Ovary (tissue), 7 donors: ENCODE measurements at regions not wholly inside any gene's neighbourhood (a gene's known extent, or its start where the extent isn't known, plus 50 kb on each side); places are given as distances from the start of the nearest gene placed in this dataset.

Experiments used
- DNase-seq, 5 donors: peaks; one replicate each; pipeline ENCODE4 v3.0.0-alpha.2; 2019 to 2020
- H3K27ac ChIP-seq, 2 donors: fragments of 200-600 bp; one replicate each; pipeline versions ENCODE4 v1.5.1 to v1.8.0; 2019 to 2022
- H3K27me3 ChIP-seq: fragments of 200-600 bp; one replicate; pipeline ENCODE4 v1.8.0; 2022
- H3K36me3 ChIP-seq: fragments of 200-600 bp; sonication (generic); one replicate; pipeline ENCODE4 v1.5.1; 2019
- H3K4me1 ChIP-seq: one replicate; pipeline ENCODE4 v1.8.1; 2013; ENCODE audit warnings: mild to moderate bottlenecking, moderate library complexity; ENCODE audit not compliant: insufficient read depth
- H3K4me3 ChIP-seq: fragments of 200-600 bp; sonication (generic); one replicate; pipeline ENCODE4 v1.5.1; 2017
- H3K9me3 ChIP-seq, 2 donors: fragments of 200-600 bp in 1 of 2; sonication (generic) in 1 of 2; one replicate each; pipeline versions ENCODE4 v1.5.1 to v1.8.1; 2013 to 2019; ENCODE audit warnings: mild to moderate bottlenecking in 1 of 2, moderate library complexity in 1 of 2
- EP300 ChIP-seq: sonication (generic); formaldehyde crosslinking; IDR thresholded peaks from one replicate; pipeline ENCODE4 v1.6.1; 2017; ENCODE audit warnings: antibody characterized with exemption
- POLR2A ChIP-seq: fragments of 450-650 bp; IDR thresholded peaks from one replicate; pipeline ENCODE4 v1.6.1; 2017; ENCODE audit warnings: antibody characterized with exemption, mild to moderate bottlenecking, moderate library complexity
- WGBS, 3 donors: extraction: QIAGEN DNeasy Blood & Tissue Kit in 1 of 3; methylation state at CpG; one replicate each; pipeline versions ENCODE4 v1.1.5 to v1.1.7; 2013 to 2017; 5-methylcytosine and 5-hydroxymethylcytosine counted together
- intact Hi-C, 4 donors: fragments of 100-400 bp; cut with DNase I; formaldehyde crosslinking; loops; one replicate each; pipeline versions ENCODE4 v1.11.0 to v1.15.1; 2022 to 2023
- TF ChIP-seq, protein P1 (sequence below), 3 donors: fragments of 450-650 bp in 2 of 3; fragments of 200-600 bp in 1 of 3; IDR thresholded peaks; one replicate each; pipeline versions ENCODE4 v1.5.1 to v1.8.0; 2016 to 2022; ENCODE audit warnings: antibody characterized with exemption in 3 of 3, mild to moderate bottlenecking in 1 of 3
- donor health status: DM: no; HTN: no; CAD: no; lungs with moderate emphysema.
- donor health status: DM: no; HTN: no; CAD: no.
- donor health status: Bipolar disorder and iron deficiency.
- donor health status: DM: no; HTN: no; CAD: no.
- donor health status: DM: yes; HTN: yes; CAD: no.

DNA sequence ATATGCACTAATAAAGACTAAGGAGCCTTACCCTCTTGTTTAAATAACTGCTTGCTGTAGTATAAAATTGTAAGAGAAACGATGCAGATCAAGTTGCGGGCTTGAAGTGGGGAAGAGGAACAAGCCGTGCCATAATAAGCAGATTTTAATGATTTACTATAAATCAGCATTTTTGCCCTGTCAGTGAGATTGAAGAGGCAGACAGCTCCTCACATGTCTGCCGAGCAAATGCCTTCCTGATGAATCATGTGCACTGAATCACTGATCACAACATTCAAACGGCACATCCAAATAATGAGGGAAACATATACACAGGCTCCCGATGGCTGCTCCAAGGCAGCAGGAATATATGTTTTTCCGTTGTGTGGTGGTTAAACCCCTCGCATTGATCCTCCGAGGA is 282.9 kb downstream of the TSHZ3 start:
- 72 to 74% (median 74%) methylated on average over 9 of the region's 9 CpGs for WGBS, 3 donors
- TF ChIP-seq EP300 (no peak), POLR2A (no peak)
- TF ChIP-seq, protein P1, sequence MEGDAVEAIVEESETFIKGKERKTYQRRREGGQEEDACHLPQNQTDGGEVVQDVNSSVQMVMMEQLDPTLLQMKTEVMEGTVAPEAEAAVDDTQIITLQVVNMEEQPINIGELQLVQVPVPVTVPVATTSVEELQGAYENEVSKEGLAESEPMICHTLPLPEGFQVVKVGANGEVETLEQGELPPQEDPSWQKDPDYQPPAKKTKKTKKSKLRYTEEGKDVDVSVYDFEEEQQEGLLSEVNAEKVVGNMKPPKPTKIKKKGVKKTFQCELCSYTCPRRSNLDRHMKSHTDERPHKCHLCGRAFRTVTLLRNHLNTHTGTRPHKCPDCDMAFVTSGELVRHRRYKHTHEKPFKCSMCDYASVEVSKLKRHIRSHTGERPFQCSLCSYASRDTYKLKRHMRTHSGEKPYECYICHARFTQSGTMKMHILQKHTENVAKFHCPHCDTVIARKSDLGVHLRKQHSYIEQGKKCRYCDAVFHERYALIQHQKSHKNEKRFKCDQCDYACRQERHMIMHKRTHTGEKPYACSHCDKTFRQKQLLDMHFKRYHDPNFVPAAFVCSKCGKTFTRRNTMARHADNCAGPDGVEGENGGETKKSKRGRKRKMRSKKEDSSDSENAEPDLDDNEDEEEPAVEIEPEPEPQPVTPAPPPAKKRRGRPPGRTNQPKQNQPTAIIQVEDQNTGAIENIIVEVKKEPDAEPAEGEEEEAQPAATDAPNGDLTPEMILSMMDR (IDR thresholded peaks at IDR 0.05): no peak
- Histone ChIP-seq H3K36me3 (no peaks in the 10 kb centered on the region), H3K9me3 (no peaks in the 10 kb centered on the region), H3K27me3 (no peaks in the 10 kb centered on the region), H3K4me3 (no peak overlapping the region), H3K4me1 (peaks cover 3% of the 10 kb centered on the region), H3K27ac (no peak overlapping the region)
- intact Hi-C loops: loop anchor here in 1 of 4 donors (5.0 kb wide), 1 partner anchor 994 kb away; no protein-coding TSS in a partner anchor
- no peak for DNase-seq

DNA sequence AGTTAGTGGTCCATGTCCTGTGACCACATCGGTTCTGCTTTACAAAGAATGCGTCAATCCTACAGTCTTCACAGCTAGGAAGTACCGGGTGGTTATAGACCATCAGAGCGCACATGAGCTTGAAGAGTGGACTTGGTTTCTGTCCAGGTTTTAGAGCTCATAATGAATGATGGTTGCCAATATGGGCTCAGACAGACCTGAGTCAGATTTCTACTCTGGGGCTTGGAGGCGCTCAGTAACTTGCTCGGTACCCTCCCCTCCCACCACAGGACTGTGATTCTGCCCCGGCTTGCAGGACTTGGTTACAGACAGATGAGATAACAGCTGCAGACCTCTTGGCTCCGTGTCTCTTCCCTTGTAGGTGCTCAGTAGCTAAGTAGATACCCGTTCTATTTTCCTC is 284.7 kb downstream of the TSHZ3 start:
- TF ChIP-seq POLR2A (no peak), EP300 (no peak)
- TF ChIP-seq, protein P1 (IDR thresholded peaks at IDR 0.05): no peak
- Histone ChIP-seq H3K36me3 (no peaks in the 10 kb centered on the region), H3K4me1 (no peaks in the 10 kb centered on the region), H3K27me3 (no peaks in the 10 kb centered on the region), H3K9me3 (no peaks in the 10 kb centered on the region), H3K4me3 (no peak overlapping the region), H3K27ac (no peak overlapping the region)
- intact Hi-C loops: no loop called here
- no peak for DNase-seq
- 81 to 85% (median 84%) methylated on average over 9 of the region's 9 CpGs for WGBS, 3 donors

DNA sequence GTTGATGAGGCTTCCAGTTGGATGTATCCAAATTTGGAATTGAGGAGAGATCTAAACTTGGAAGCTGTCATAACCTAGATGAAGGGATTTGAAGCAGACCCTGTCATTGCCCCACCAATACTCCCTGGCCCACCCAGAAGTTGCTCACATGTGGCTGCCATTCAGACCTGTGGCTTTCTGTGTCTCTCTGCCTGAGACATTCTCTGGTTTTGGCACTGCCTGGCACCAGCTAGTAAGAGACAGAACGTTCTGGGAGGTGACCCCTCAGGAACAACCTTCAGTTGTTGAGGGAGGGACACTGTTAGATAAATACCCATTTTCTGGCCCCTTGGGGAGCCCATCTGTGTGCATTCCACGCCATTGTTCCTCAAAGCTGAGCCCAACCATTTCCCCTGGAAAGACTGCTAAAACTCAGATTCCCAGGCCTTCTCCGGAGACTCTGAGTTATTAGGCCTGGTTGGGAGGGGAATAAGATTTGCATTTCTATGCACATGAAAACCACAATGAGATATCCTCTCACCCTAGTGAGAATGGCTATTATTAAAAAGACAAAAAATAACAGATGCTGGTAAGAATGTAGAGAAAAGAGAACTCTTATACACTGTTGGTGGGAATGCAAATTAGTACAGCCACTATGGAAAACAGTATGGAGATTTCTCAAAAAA is 290.4 kb downstream of the TSHZ3 start:
- no peaks in the 10 kb centered on the region for H3K9me3 ChIP-seq
- DNase-seq: no peak
- intact Hi-C loops: no loop called here

DNA sequence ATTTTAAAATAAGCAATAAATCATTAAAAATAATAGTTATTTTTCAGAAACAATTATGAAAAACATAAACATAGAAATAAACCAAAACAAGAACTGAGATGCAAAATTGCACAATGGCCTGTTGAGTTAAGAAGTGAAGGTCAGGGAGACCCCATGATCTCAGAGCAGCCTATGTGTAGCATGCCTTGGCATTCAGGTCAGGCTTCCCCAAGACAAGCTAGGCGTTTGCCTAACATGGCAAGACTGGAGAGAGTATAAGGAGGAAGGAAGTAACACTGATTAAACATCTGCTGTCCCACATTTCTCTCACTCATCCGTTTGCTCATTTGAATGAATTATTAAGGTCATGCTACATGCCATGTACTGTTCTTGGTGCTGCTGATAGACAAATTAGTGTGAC is 291.8 kb downstream of the TSHZ3 start:
- Histone ChIP-seq H3K27ac (no peak overlapping the region), H3K27me3 (no peaks in the 10 kb centered on the region), H3K9me3 (no peaks in the 10 kb centered on the region), H3K36me3 (no peaks in the 10 kb centered on the region), H3K4me1 (no peaks in the 10 kb centered on the region), H3K4me3 (no peak overlapping the region)
- WGBS, 3 donors: 44 to 76% (median 55%) methylated on average over 2 of the region's 2 CpGs
- intact Hi-C loops: no loop called here
- DNase-seq: no peak
- no peak for TF ChIP-seq EP300
- TF ChIP-seq, protein P1 (IDR thresholded peaks at IDR 0.05): no peak
- no peak for TF ChIP-seq POLR2A

More for the DNA sequence above, 290.4 kb downstream of the TSHZ3 start:
- H3K4me1 ChIP-seq: no peaks in the 10 kb centered on the region
- TF ChIP-seq, protein P1 (IDR thresholded peaks at IDR 0.05): no peak
- TF ChIP-seq EP300 (no peak), POLR2A (no peak)
- WGBS, 3 donors: 81 to 86% (median 83%) methylated on average over 3 of the region's 3 CpGs
- no peak overlapping the region for H3K27ac ChIP-seq
- H3K4me3 ChIP-seq: no peak overlapping the region
- no peaks in the 10 kb centered on the region for H3K36me3 ChIP-seq
- no peaks in the 10 kb centered on the region for H3K27me3 ChIP-seq
